Psoas muscle (tissue), 7 donors: ENCODE measurements at regions not wholly inside any gene's neighbourhood (a gene's known extent, or its start where the extent isn't known, plus 50 kb on each side); places are given as distances from the start of the nearest gene placed in this dataset.

Source experiments
- ATAC-seq, 4 donors: fragments of 200-7000 bp; cut with Tn5 transposase; one replicate each; pipeline ENCODE4 v1.9.1; 2020; ENCODE audit warnings: moderate library complexity in 3 of 4, mild to moderate bottlenecking in 2 of 4
- DNase-seq, 2 donors: peaks; one replicate each; pipeline ENCODE4 v3.0.0-alpha.2; 2020
- H3K27ac ChIP-seq: fragments of 200-600 bp; one replicate; pipeline ENCODE4 v1.8.0; 2022
- H3K27me3 ChIP-seq, 3 donors: fragments of 200-600 bp in 1 of 3; one replicate each; pipeline versions ENCODE4 v1.6.1 to v1.8.0; 2013 to 2022; ENCODE audit warnings: low read length in 2 of 3, mild to moderate bottlenecking in 2 of 3, moderate library complexity in 1 of 3; ENCODE audit not compliant: insufficient read depth in 3 of 3
- H3K36me3 ChIP-seq, 2 donors: fragments of 200-600 bp in 1 of 2; one replicate each; pipeline versions ENCODE4 v1.6.1 to v1.8.0; 2013 to 2022; ENCODE audit warnings: low read depth in 1 of 2, mild to moderate bottlenecking in 1 of 2, moderate library complexity in 1 of 2; ENCODE audit not compliant: insufficient read depth in 1 of 2
- H3K4me1 ChIP-seq: fragments of 200-600 bp; one replicate; pipeline ENCODE4 v1.8.0; 2022
- H3K4me3 ChIP-seq: fragments of 200-600 bp; one replicate; pipeline ENCODE4 v1.8.0; 2022; ENCODE audit warnings: mild to moderate bottlenecking
- H3K9me3 ChIP-seq: fragments of 200-600 bp; one replicate; pipeline ENCODE4 v1.8.0; 2022
- CTCF ChIP-seq: fragments of 200-600 bp; IDR thresholded peaks from one replicate; pipeline ENCODE4 v1.8.0; 2022; ENCODE audit warnings: antibody characterized with exemption
- WGBS, 3 donors: extraction: QIAGEN DNeasy Blood & Tissue Kit; methylation state at CpG; one replicate each; pipeline versions ENCODE4 v1.1.6 to v1.1.7; 2013; 5-methylcytosine and 5-hydroxymethylcytosine counted together
- intact Hi-C, 2 donors: fragments of 100-400 bp; cut with DNase I; formaldehyde crosslinking; loops; one replicate each; pipeline versions ENCODE4 v1.11.0 to v1.14.2; 2022
- donor health status: healthy with polysubstance abuse.
- donor health status: DM: no; HTN: no; CAD: no; lungs with moderate emphysema.
- donor health status: Bipolar disorder and iron deficiency.
- donor health status: healthy.
- donor health status: DM: yes; HTN: yes; CAD: no.
- donor health status: DM: no; HTN: no; CAD: no.
- donor health status: DM: yes; HTN: yes; CAD: no.

- no peak overlapping the region for H3K27ac ChIP-seq
- H3K4me1 ChIP-seq, result no peaks in the 10 kb centered on the region
- intact Hi-C loops, result no loop called here
- H3K4me3 ChIP-seq, result no peak overlapping the region
- ATAC-seq (no peak), DNase-seq (no peak)
- peaks cover 0 to 3% (median 3%) of the 10 kb centered on the region in 3 donors for H3K27me3 ChIP-seq
- WGBS, 3 donors, result 87 to 94% (median 93%) methylated on average over 6 of the region's 6 CpGs
- no peaks in the 10 kb centered on the region for H3K36me3 ChIP-seq
- TF ChIP-seq CTCF, result no peak
- no peaks in the 10 kb centered on the region for H3K9me3 ChIP-seq
Observed at GRCh38 chr1:203926025-203926540, 64.7 kb downstream of the SNRPE start.

- no peak overlapping the region for H3K4me3 ChIP-seq
- intact Hi-C loops, result no loop called here
- no peak overlapping the region for H3K27ac ChIP-seq
- ATAC-seq (no peak), DNase-seq (no peak)
- WGBS, 3 donors, result 68 to 74% (median 74%) methylated on average over 4 of the region's 4 CpGs
- no peaks in the 10 kb centered on the region for H3K4me1 ChIP-seq
- H3K27me3 ChIP-seq, result peaks cover 0 to 3% (median 3%) of the 10 kb centered on the region in 3 donors
- no peaks in the 10 kb centered on the region for H3K9me3 ChIP-seq
- no peaks in the 10 kb centered on the region for H3K36me3 ChIP-seq
- no peak for TF ChIP-seq CTCF
Observed at GRCh38 chr1:203929741-203930309, 68.4 kb downstream of the SNRPE start.

- TF ChIP-seq CTCF, result no peak
Observed at GRCh38 chr1:203930342-203930741, 68.9 kb downstream of the SNRPE start.

GRCh38 chr1:203931953-203932352 is 70.6 kb downstream of the SNRPE start:
- WGBS, 3 donors, result 76 to 80% (median 80%) methylated on average over 2 of the region's 2 CpGs
- H3K4me1 ChIP-seq, result no peaks in the 10 kb centered on the region

More at GRCh38 chr1:203930342-203930741, 68.9 kb downstream of the SNRPE start:
- Histone ChIP-seq H3K4me3 (no peak overlapping the region), H3K9me3 (no peaks in the 10 kb centered on the region), H3K4me1 (no peaks in the 10 kb centered on the region), H3K27me3 (peaks cover 0 to 3% (median 3%) of the 10 kb centered on the region in 3 donors), H3K36me3 (no peaks in the 10 kb centered on the region), H3K27ac (no peak overlapping the region)
- intact Hi-C loops, result no loop called here
- DNase-seq (no peak), ATAC-seq (no peak)
- WGBS, 3 donors, result 86 to 89% (median 89%) methylated on average over 3 of the region's 3 CpGs

More at GRCh38 chr1:203931953-203932352, 70.6 kb downstream of the SNRPE start:
- H3K36me3 ChIP-seq, result no peaks in the 10 kb centered on the region
- H3K9me3 ChIP-seq, result no peaks in the 10 kb centered on the region
- DNase-seq (no peak), ATAC-seq (no peak)
- H3K4me3 ChIP-seq, result no peak overlapping the region
- no peak overlapping the region for H3K27ac ChIP-seq
- intact Hi-C loops, result no loop called here
- TF ChIP-seq CTCF, result no peak
- peaks cover 0 to 3% (median 0%) of the 10 kb centered on the region in 3 donors for H3K27me3 ChIP-seq
